HG02642 (cell line): ENCODE measurements at regions not wholly inside any gene's neighbourhood (a gene's known extent, or its start where the extent isn't known, plus 50 kb on each side); places are given as distances from the start of the nearest gene placed in this dataset.
"Not testable (repeated sequence)": the region's sequence is repeated elsewhere in the genome, so short reads cannot be mapped to it uniquely, and the experiment has no call there.

Source experiments
- ATAC-seq: cut with Tn5 transposase; IDR thresholded peaks from one replicate; pipeline ENCODE4 v1.9.1; 2021; ENCODE audit warnings: mild to moderate bottlenecking; ENCODE audit not compliant: unreplicated experiment, poor library complexity

GRCh38 chr21:18117176-18117575 lies 127.5 kb upstream of the CHODL start:
- ATAC-seq, result no peak

GRCh38 chr21:18114810-18115209 lies 129.8 kb upstream of the CHODL start:
- no peak for ATAC-seq

GRCh38 chr21:18104802-18105201 lies 139.8 kb upstream of the CHODL start:
- no peak for ATAC-seq

- not testable (repeated sequence) for ATAC-seq
These were observed 148.2 kb upstream of the CHODL start for GRCh38 chr21:18096413-18096812.

GRCh38 chr21:18089786-18090185 lies 154.8 kb upstream of the CHODL start:
- ATAC-seq, result no peak

- ATAC-seq, result no peak
These were observed 174.2 kb upstream of the CHODL start for GRCh38 chr21:18070392-18070791.

GRCh38 chr21:18069875-18070274 lies 174.8 kb upstream of the CHODL start:
- ATAC-seq, result no peak

- ATAC-seq, result no peak
These were observed 184.2 kb upstream of the CHODL start for GRCh38 chr21:18060402-18060801.

GRCh38 chr21:18058731-18059398 lies 185.8 kb upstream of the CHODL start:
- no peak for ATAC-seq

- ATAC-seq, result no peak
These were observed 191.5 kb upstream of the CHODL start for GRCh38 chr21:18053151-18053550.

GRCh38 chr21:18049461-18049860 lies 195.2 kb upstream of the CHODL start:
- ATAC-seq, result no peak

- ATAC-seq, result peak; percentile 53
These were observed 203.6 kb upstream of the CHODL start for GRCh38 chr21:18041012-18041411.

GRCh38 chr21:18030248-18030647 lies 211.1 kb upstream of the C21orf91 start:
- ATAC-seq, result peak; percentile 64

GRCh38 chr21:18026359-18026758 lies 207.2 kb upstream of the C21orf91 start:
- ATAC-seq, result no peak

- no peak for ATAC-seq
These were observed 204.6 kb upstream of the C21orf91 start for GRCh38 chr21:18023711-18024110.

GRCh38 chr21:18023157-18023556 lies 204.0 kb upstream of the C21orf91 start:
- ATAC-seq, result no peak

- ATAC-seq, result no peak
These were observed 188.0 kb upstream of the C21orf91 start for GRCh38 chr21:18007121-18007520.

- no peak for ATAC-seq
These were observed 187.5 kb upstream of the C21orf91 start for GRCh38 chr21:18006691-18007090.

- ATAC-seq, result no peak
These were observed 183.2 kb upstream of the C21orf91 start for GRCh38 chr21:18002393-18002792.

GRCh38 chr21:18000981-18001686 lies 182.0 kb upstream of the C21orf91 start:
- no peak for ATAC-seq

GRCh38 chr21:17998599-17998998 lies 179.4 kb upstream of the C21orf91 start:
- not testable (repeated sequence) for ATAC-seq

- no peak for ATAC-seq
These were observed 170.6 kb upstream of the C21orf91 start for GRCh38 chr21:17989780-17990179.
